ENCODE measurements at regions not wholly inside any gene's neighbourhood (a gene's known extent, or its start where the extent isn't known, plus 50 kb on each side); places are given as distances from the start of the nearest gene placed in this dataset.

DNA sequence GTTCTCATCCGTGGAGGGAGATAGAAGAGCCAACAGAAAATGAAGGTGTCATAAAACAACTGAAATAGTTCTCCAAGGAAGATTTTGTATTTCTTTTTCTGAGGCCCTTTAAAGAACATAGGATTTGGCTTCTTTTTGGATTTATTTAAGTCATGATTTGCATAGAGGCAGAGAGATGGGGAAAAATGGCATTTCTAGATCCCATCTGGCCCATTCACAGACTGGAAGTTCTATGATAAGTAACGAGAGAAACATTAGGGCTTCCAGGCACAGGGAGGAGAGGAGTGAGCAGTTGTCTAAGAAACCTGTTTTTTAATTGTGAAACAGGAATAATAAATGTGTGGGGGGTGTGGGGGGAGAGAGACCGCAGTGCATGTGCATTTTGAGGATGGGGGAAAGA, 285.8 kb upstream of the LMCD1 start:
- TF ChIP-seq CTCF (conservative IDR thresholded peaks at IDR 0.05; ENCODE audit: low read length) (no peak), EZH2phosphoT487 (IDR thresholded peaks at IDR 0.05; ENCODE audit: borderline replicate concordance, low read depth, low read length) (no peak)

Measured in OCI-LY7 (cell line).